GM12878 (cell line): ENCODE measurements at regions not wholly inside any gene's neighbourhood (a gene's known extent, or its start where the extent isn't known, plus 50 kb on each side); places are given as distances from the start of the nearest gene placed in this dataset.
"Not testable (repeated sequence)": the region's sequence is repeated elsewhere in the genome, so short reads cannot be mapped to it uniquely, and the experiment has no call there.

Experiments used
- BCL3 ChIP-seq: IDR thresholded peaks from 2 replicates; pipeline ENCODE4 v1.6.1; 2011; ENCODE audit warnings: borderline replicate concordance, low read depth, mild to moderate bottlenecking, moderate library complexity, low read length; ENCODE audit not compliant: insufficient read depth, poor library complexity, severe bottlenecking
- CREB1 ChIP-seq: IDR thresholded peaks from 2 replicates; pipeline ENCODE4 v1.6.1; 2012; ENCODE audit warnings: low read depth, mild to moderate bottlenecking, inconsistent platforms
- ELK1 ChIP-seq: IDR thresholded peaks from 2 replicates; pipeline ENCODE4 v1.6.1; 2012; ENCODE audit warnings: low read depth, low read length, improper control_type of control experiment
- EP300 ChIP-seq, 2 experiments: fragments of 150-350 bp in 1 of 2; IDR thresholded peaks; 2 replicates each; pipeline ENCODE4 v1.6.1; 2011 to 2012; ENCODE audit warnings: low read depth in 2 of 2, low read length in 2 of 2, borderline replicate concordance in 1 of 2, improper control_type of control experiment in 1 of 2, inconsistent platforms in 1 of 2; ENCODE audit not compliant: control insufficient read depth in 1 of 2
- GABPA ChIP-seq: IDR thresholded peaks from 2 replicates; pipeline ENCODE4 v1.6.1; 2014; ENCODE audit warnings: antibody characterized with exemption, low read depth, mild to moderate bottlenecking, inconsistent platforms
- KAT2A ChIP-seq: conservative IDR thresholded peaks from 2 replicates; pipeline ENCODE4 v1.6.1; 2011; ENCODE audit warnings: low read depth, low read length; ENCODE audit not compliant: control insufficient read depth
- NR2C2 ChIP-seq: IDR thresholded peaks from 2 replicates; pipeline ENCODE4 v1.6.1; 2011; ENCODE audit warnings: borderline replicate concordance, low read depth; ENCODE audit not compliant: control insufficient read depth, insufficient read length
- POLR2A ChIP-seq: IDR thresholded peaks from 2 replicates; pipeline ENCODE4 v1.6.1; 2011; ENCODE audit warnings: low read depth, mild to moderate bottlenecking, low read length
- POLR2AphosphoS5 ChIP-seq: IDR thresholded peaks from 2 replicates; pipeline ENCODE4 v1.6.1; 2011; ENCODE audit warnings: mild to moderate bottlenecking, low read length, inconsistent platforms
- TAF1 ChIP-seq: IDR thresholded peaks from 2 replicates; pipeline ENCODE4 v1.6.1; 2011; ENCODE audit warnings: mild to moderate bottlenecking, low read depth, low read length, borderline replicate concordance
- TF ChIP-seq, protein P1 (sequence below), 3 experiments: IDR thresholded peaks in 2 of 3; conservative IDR thresholded peaks in 1 of 3; 2 replicates each; pipeline ENCODE4 v1.5.1; 2011; ENCODE audit warnings: low read depth in 3 of 3, low read length in 3 of 3, mild to moderate bottlenecking in 3 of 3, control low read depth in 2 of 3, moderate library complexity in 2 of 3, inconsistent platforms in 1 of 3, mixed read lengths in 1 of 3; ENCODE audit not compliant: control insufficient read depth in 2 of 3, insufficient read depth in 1 of 3; ENCODE audit errors: extremely low read depth in 1 of 3

DNA sequence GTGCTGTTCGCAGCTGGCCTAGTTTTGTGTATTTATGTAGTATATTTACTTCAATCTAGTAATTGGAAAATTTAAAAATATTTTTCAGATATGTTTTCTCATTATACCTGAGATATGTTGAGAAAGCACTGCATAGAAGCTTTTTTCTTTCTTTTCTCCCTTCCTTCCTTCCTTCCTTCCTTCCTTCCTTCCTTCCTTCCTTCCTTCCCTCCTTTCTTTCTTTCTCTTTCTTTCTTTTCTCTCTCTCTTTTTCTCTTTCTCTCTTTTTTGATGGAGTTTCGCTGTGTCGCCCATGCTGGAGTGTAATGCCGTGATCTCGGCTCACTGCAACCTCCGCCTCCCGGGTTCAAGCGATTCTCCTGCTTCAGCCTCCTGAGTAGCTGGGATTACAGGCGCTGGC is 83.3 kb upstream of the ZNF92 start:
- not testable (repeated sequence) for TF ChIP-seq CREB1; NR2C2; POLR2AphosphoS5; GABPA; POLR2A; KAT2A; EP300 (IDR thresholded peaks at IDR 0.05; ENCODE audit: borderline replicate concordance in 1 of 2, control insufficient read depth in 1 of 2, low read depth in 2 of 2, low read length in 2 of 2); BCL3; TAF1; ELK1
- TF ChIP-seq, protein P1, sequence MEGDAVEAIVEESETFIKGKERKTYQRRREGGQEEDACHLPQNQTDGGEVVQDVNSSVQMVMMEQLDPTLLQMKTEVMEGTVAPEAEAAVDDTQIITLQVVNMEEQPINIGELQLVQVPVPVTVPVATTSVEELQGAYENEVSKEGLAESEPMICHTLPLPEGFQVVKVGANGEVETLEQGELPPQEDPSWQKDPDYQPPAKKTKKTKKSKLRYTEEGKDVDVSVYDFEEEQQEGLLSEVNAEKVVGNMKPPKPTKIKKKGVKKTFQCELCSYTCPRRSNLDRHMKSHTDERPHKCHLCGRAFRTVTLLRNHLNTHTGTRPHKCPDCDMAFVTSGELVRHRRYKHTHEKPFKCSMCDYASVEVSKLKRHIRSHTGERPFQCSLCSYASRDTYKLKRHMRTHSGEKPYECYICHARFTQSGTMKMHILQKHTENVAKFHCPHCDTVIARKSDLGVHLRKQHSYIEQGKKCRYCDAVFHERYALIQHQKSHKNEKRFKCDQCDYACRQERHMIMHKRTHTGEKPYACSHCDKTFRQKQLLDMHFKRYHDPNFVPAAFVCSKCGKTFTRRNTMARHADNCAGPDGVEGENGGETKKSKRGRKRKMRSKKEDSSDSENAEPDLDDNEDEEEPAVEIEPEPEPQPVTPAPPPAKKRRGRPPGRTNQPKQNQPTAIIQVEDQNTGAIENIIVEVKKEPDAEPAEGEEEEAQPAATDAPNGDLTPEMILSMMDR (IDR thresholded peaks at IDR 0.05 in 2 of 3, conservative IDR thresholded peaks at IDR 0.05 in 1 of 3; ENCODE audit: control insufficient read depth in 2 of 3, extremely low read depth in 1 of 3, insufficient read depth in 1 of 3, low read depth in 3 of 3, low read length in 3 of 3), result not testable (repeated sequence)
